C4-2B (cell line): ENCODE measurements at regions not wholly inside any gene's neighbourhood (a gene's known extent, or its start where the extent isn't known, plus 50 kb on each side); places are given as distances from the start of the nearest gene placed in this dataset.

Source experiments
- CTCF ChIP-seq: fragments of 450-650 bp; conservative IDR thresholded peaks from 2 replicates; pipeline ENCODE4 v1.5.1; 2017; ENCODE audit warnings: mild to moderate bottlenecking
- ZFX ChIP-seq: fragments of 450-650 bp; IDR thresholded peaks from 2 replicates; pipeline ENCODE4 v1.6.1; 2017

GRCh38 chr2:173666171-173666888, 298.8 kb downstream of the SP3 start:
- no peak for TF ChIP-seq CTCF
- no peak for TF ChIP-seq ZFX
